Spleen (tissue), 11 donors: ENCODE measurements at regions not wholly inside any gene's neighbourhood (a gene's known extent, or its start where the extent isn't known, plus 50 kb on each side); places are given as distances from the start of the nearest gene placed in this dataset.

Experiments used
- DNase-seq: peaks from one replicate; pipeline ENCODE4 v3.0.0-alpha.2; 2020
- H3K27ac ChIP-seq, 8 donors: fragments of 200-600 bp; sonication (generic) in 7 of 8; 1 replicate in 4 of 8; 2 replicates in 4 of 8; pipeline versions ENCODE4 v1.5.0 to v1.8.0; 2016 to 2021; ENCODE audit warnings: inconsistent platforms in 4 of 8, mild to moderate bottlenecking in 4 of 8, moderate library complexity in 1 of 8
- H3K27me3 ChIP-seq, 7 donors: fragments of 200-600 bp; sonication (generic) in 6 of 7; replicated peaks in 1 of 7; 1 replicate in 4 of 7; 2 replicates in 3 of 7; pipeline versions ENCODE4 v1.5.0 to v1.8.0; 2016 to 2021; ENCODE audit warnings: inconsistent platforms in 3 of 7, mild to moderate bottlenecking in 1 of 7
- H3K36me3 ChIP-seq, 6 donors: fragments of 200-600 bp; sonication (generic) in 5 of 6; 1 replicate in 4 of 6; 2 replicates in 2 of 6; pipeline versions ENCODE4 v1.5.0 to v1.8.0; 2016 to 2021; ENCODE audit warnings: inconsistent platforms in 2 of 6
- H3K4me1 ChIP-seq, 6 donors: fragments of 200-600 bp; sonication (generic) in 5 of 6; 1 replicate in 3 of 6; 2 replicates in 3 of 6; pipeline versions ENCODE4 v1.5.0 to v1.8.0; 2016 to 2021; ENCODE audit warnings: inconsistent platforms in 3 of 6
- H3K4me3 ChIP-seq, 8 donors: fragments of 200-600 bp; sonication (generic) in 7 of 8; 1 replicate in 4 of 8; 2 replicates in 4 of 8; pipeline versions ENCODE4 v1.5.0 to v1.8.0; 2016 to 2021; ENCODE audit warnings: inconsistent platforms in 4 of 8, mild to moderate bottlenecking in 4 of 8, moderate library complexity in 2 of 8
- H3K9me3 ChIP-seq, 8 donors: fragments of 200-600 bp; sonication (generic) in 7 of 8; 1 replicate in 4 of 8; 2 replicates in 4 of 8; pipeline versions ENCODE4 v1.5.0 to v1.8.0; 2016 to 2021; ENCODE audit warnings: inconsistent platforms in 4 of 8
- CTCF ChIP-seq, 11 experiments: fragments of 200-600 bp in 7 of 11; fragments of 450-650 bp in 4 of 11; sonication (generic) in 4 of 11; IDR thresholded peaks in 8 of 11; conservative IDR thresholded peaks in 3 of 11; 1 replicate in 7 of 11; 2 replicates in 4 of 11; pipeline versions ENCODE4 v1.4.0 to v1.8.0; 2016 to 2021; ENCODE audit warnings: antibody characterized with exemption in 11 of 11, inconsistent platforms in 4 of 11, mild to moderate bottlenecking in 1 of 11
- POLR2A ChIP-seq, 3 donors: fragments of 450-650 bp; IDR thresholded peaks; one replicate each; pipeline ENCODE4 v1.5.1; 2017; ENCODE audit warnings: antibody characterized with exemption in 3 of 3, mild to moderate bottlenecking in 1 of 3
- POLR2AphosphoS5 ChIP-seq, 3 donors: sonication (generic); formaldehyde crosslinking; IDR thresholded peaks; one replicate each; pipeline ENCODE4 v1.5.1; 2017; ENCODE audit warnings: antibody characterized with exemption in 3 of 3
- WGBS, 5 donors: extraction: QIAGEN DNeasy Blood & Tissue Kit in 3 of 5; methylation state at CpG; one replicate each; pipeline versions ENCODE4 v1.1.5 to v1.1.7; 2013 to 2018; 5-methylcytosine and 5-hydroxymethylcytosine counted together
- intact Hi-C: fragments of 100-400 bp; cut with DNase I; formaldehyde crosslinking; loops from one replicate; pipeline ENCODE4 v1.15.0; 2023; ENCODE audit warnings: low total_unique reads
- donor health status: healthy with polysubstance abuse.
- donor health status: DM: no; HTN: no; CAD: no; lungs with moderate emphysema.
- donor health status: DM: no; HTN: no; CAD: no.
- donor health status: Bipolar disorder and iron deficiency.
- donor health status: healthy.
- donor health status: DM: no; HTN: no; CAD: no.
- donor health status: DM: yes; HTN: yes; CAD: no.

- Histone ChIP-seq H3K36me3 (no peaks in the 10 kb centered on the region), H3K4me1 (no peaks in the 10 kb centered on the region), H3K27ac (no peak overlapping the region), H3K27me3 (peaks cover 0 to 45% (median 6%) of the 10 kb centered on the region in 7 donors), H3K4me3 (no peak overlapping the region), H3K9me3 (no peaks in the 10 kb centered on the region)
- no peak for DNase-seq
- 74 to 89% (median 87%) methylated on average over 3 of the region's 3 CpGs for WGBS, 5 donors
- no peak for TF ChIP-seq POLR2A (IDR thresholded peaks at IDR 0.05)
- TF ChIP-seq CTCF (IDR thresholded peaks at IDR 0.05 in 8 of 11, conservative IDR thresholded peaks at IDR 0.05 in 3 of 11): no peak
- no peak for TF ChIP-seq POLR2AphosphoS5 (IDR thresholded peaks at IDR 0.05)
- intact Hi-C loops: no loop called here
Measured at GRCh38 chr2:10502803-10503107, 54.6 kb upstream of the ODC1 start.

GRCh38 chr2:10501980-10502802 lies 54.1 kb upstream of the ODC1 start:
- Histone ChIP-seq H3K4me1 (no peaks in the 10 kb centered on the region), H3K27me3 (peaks cover 0 to 48% (median 6%) of the 10 kb centered on the region in 7 donors), H3K4me3 (no peak overlapping the region), H3K27ac (no peak overlapping the region), H3K9me3 (no peaks in the 10 kb centered on the region), H3K36me3 (no peaks in the 10 kb centered on the region)
- intact Hi-C loops: no loop called here
- DNase-seq: peak; percentile 40
- TF ChIP-seq POLR2AphosphoS5 (IDR thresholded peaks at IDR 0.05) (no peak), CTCF (IDR thresholded peaks at IDR 0.05 in 8 of 11, conservative IDR thresholded peaks at IDR 0.05 in 3 of 11) (no peak)
- WGBS, 5 donors: 87 to 92% (median 91%) methylated on average over 20 of the region's 20 CpGs

GRCh38 chr2:10501451-10501961 lies 53.4 kb upstream of the ODC1 start:
- intact Hi-C loops: no loop called here
- WGBS, 5 donors: 81 to 93% (median 88%) methylated on average over 6 to 9 of the region's 9 CpGs
- peak; percentile 69 for DNase-seq
- Histone ChIP-seq H3K4me3 (no peak overlapping the region), H3K27ac (no peak overlapping the region), H3K36me3 (no peaks in the 10 kb centered on the region), H3K9me3 (no peaks in the 10 kb centered on the region), H3K4me1 (no peaks in the 10 kb centered on the region), H3K27me3 (peaks cover 0 to 49% (median 6%) of the 10 kb centered on the region in 7 donors)
- TF ChIP-seq POLR2AphosphoS5 (IDR thresholded peaks at IDR 0.05) (no peak), CTCF (IDR thresholded peaks at IDR 0.05 in 8 of 11, conservative IDR thresholded peaks at IDR 0.05 in 3 of 11) (no peak), POLR2A (IDR thresholded peaks at IDR 0.05) (no peak)

- intact Hi-C loops: no loop called here
- H3K4me1 ChIP-seq: no peaks in the 10 kb centered on the region
- H3K36me3 ChIP-seq: no peaks in the 10 kb centered on the region
- DNase-seq: peak; percentile 63
- WGBS, 5 donors: 68 to 81% (median 72%) methylated on average over 19 to 22 of the region's 22 CpGs
- H3K4me3 ChIP-seq: no peak overlapping the region
- peaks cover 0 to 55% (median 6%) of the 10 kb centered on the region in 7 donors for H3K27me3 ChIP-seq
- TF ChIP-seq POLR2AphosphoS5 (IDR thresholded peaks at IDR 0.05) (no peak), CTCF (IDR thresholded peaks at IDR 0.05 in 8 of 11, conservative IDR thresholded peaks at IDR 0.05 in 3 of 11) (no peak), POLR2A (IDR thresholded peaks at IDR 0.05) (no peak)
- H3K27ac ChIP-seq: no peak overlapping the region
- no peaks in the 10 kb centered on the region for H3K9me3 ChIP-seq
Measured at GRCh38 chr2:10500601-10501361, 52.7 kb upstream of the ODC1 start.
